ENCODE measurements at regions not wholly inside any gene's neighbourhood (a gene's known extent, or its start where the extent isn't known, plus 50 kb on each side); places are given as distances from the start of the nearest gene placed in this dataset.

- TF ChIP-seq, protein P1, sequence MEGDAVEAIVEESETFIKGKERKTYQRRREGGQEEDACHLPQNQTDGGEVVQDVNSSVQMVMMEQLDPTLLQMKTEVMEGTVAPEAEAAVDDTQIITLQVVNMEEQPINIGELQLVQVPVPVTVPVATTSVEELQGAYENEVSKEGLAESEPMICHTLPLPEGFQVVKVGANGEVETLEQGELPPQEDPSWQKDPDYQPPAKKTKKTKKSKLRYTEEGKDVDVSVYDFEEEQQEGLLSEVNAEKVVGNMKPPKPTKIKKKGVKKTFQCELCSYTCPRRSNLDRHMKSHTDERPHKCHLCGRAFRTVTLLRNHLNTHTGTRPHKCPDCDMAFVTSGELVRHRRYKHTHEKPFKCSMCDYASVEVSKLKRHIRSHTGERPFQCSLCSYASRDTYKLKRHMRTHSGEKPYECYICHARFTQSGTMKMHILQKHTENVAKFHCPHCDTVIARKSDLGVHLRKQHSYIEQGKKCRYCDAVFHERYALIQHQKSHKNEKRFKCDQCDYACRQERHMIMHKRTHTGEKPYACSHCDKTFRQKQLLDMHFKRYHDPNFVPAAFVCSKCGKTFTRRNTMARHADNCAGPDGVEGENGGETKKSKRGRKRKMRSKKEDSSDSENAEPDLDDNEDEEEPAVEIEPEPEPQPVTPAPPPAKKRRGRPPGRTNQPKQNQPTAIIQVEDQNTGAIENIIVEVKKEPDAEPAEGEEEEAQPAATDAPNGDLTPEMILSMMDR (IDR thresholded peaks at IDR 0.05) = no peak
- no peak for TF ChIP-seq POLR2A (IDR thresholded peaks at IDR 0.05)
Observed at GRCh38 chr1:185468626-185469025, 151.6 kb upstream of the IVNS1ABP start.
